NB4 (cell line): ENCODE measurements at regions not wholly inside any gene's neighbourhood (a gene's known extent, or its start where the extent isn't known, plus 50 kb on each side); places are given as distances from the start of the nearest gene placed in this dataset.

ENCODE experiments used
- POLR2A ChIP-seq: IDR thresholded peaks from 2 replicates; pipeline ENCODE4 v1.6.1; 2011; ENCODE audit warnings: mild to moderate bottlenecking; ENCODE audit not compliant: insufficient read length; ENCODE audit errors: extremely low read depth
- TF ChIP-seq, protein P1 (sequence below): IDR thresholded peaks from one replicate; pipeline ENCODE4 v1.5.1; 2012; ENCODE audit warnings: low read depth, low read length

DNA sequence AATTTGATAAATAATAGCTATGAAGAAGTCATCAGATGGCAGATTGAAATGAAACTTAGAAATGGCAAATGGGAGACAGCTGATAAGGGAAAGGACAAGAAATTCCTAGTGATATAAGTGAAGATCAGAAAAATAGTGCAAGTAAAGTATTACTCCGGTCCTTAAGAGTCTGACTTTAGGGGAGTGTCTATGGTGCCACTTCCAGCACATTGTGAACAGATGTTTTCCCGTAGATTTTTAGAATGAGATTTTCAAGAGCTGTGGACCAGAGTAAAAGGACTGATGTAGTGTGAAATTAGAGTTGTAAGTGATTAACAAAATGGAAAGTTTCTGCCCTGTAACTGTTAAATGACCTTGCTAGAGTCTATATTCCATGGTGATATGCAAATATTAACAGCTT lies 974.8 kb upstream of the TENM4 start:
- TF ChIP-seq, protein P1, sequence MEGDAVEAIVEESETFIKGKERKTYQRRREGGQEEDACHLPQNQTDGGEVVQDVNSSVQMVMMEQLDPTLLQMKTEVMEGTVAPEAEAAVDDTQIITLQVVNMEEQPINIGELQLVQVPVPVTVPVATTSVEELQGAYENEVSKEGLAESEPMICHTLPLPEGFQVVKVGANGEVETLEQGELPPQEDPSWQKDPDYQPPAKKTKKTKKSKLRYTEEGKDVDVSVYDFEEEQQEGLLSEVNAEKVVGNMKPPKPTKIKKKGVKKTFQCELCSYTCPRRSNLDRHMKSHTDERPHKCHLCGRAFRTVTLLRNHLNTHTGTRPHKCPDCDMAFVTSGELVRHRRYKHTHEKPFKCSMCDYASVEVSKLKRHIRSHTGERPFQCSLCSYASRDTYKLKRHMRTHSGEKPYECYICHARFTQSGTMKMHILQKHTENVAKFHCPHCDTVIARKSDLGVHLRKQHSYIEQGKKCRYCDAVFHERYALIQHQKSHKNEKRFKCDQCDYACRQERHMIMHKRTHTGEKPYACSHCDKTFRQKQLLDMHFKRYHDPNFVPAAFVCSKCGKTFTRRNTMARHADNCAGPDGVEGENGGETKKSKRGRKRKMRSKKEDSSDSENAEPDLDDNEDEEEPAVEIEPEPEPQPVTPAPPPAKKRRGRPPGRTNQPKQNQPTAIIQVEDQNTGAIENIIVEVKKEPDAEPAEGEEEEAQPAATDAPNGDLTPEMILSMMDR, result no peak
- TF ChIP-seq POLR2A, result no peak
